ENCODE measurements at regions not wholly inside any gene's neighbourhood (a gene's known extent, or its start where the extent isn't known, plus 50 kb on each side); places are given as distances from the start of the nearest gene placed in this dataset.

- H3K4me1 Mint-ChIP-seq (ENCODE audit: low read depth), result no peaks in the 10 kb centered on the region
- H3K36me3 Mint-ChIP-seq (ENCODE audit: low read depth), result no peaks in the 10 kb centered on the region
- peaks cover 15% of the 10 kb centered on the region for H3K27me3 Mint-ChIP-seq (ENCODE audit: low read depth)
- H3K27ac Mint-ChIP-seq (ENCODE audit: unreplicated experiment), result no peak overlapping the region
- H3K4me3 Mint-ChIP-seq (ENCODE audit: unreplicated experiment), result no peak overlapping the region
- DNase-seq (ENCODE audit: low spot score), result no peak
- no peak for TF ChIP-seq CTCF (IDR thresholded peaks at IDR 0.05)
- H3K9me3 Mint-ChIP-seq (ENCODE audit: low read depth), result no peaks in the 10 kb centered on the region
Measured at GRCh38 chr3:76685858-76686257, 354.0 kb upstream of the ROBO2 start.

- no peak overlapping the region for H3K4me3 Mint-ChIP-seq (ENCODE audit: unreplicated experiment)
- H3K27me3 Mint-ChIP-seq (ENCODE audit: low read depth), result peaks cover 9% of the 10 kb centered on the region
- peaks cover 2% of the 10 kb centered on the region for H3K9me3 Mint-ChIP-seq (ENCODE audit: low read depth)
- no peak for DNase-seq (ENCODE audit: low spot score)
- no peaks in the 10 kb centered on the region for H3K36me3 Mint-ChIP-seq (ENCODE audit: low read depth)
- no peak overlapping the region for H3K27ac Mint-ChIP-seq (ENCODE audit: unreplicated experiment)
- H3K4me1 Mint-ChIP-seq (ENCODE audit: low read depth), result no peaks in the 10 kb centered on the region
- no peak for TF ChIP-seq CTCF (IDR thresholded peaks at IDR 0.05)
Measured at GRCh38 chr3:76687019-76687418, 352.9 kb upstream of the ROBO2 start.

- no peak for DNase-seq (ENCODE audit: low spot score)
- Mint-ChIP-seq H3K4me1 (ENCODE audit: low read depth) (peaks cover 5% of the 10 kb centered on the region), H3K4me3 (ENCODE audit: unreplicated experiment) (no peak overlapping the region), H3K27ac (ENCODE audit: unreplicated experiment) (no peak overlapping the region), H3K9me3 (ENCODE audit: low read depth) (peaks cover 2% of the 10 kb centered on the region), H3K36me3 (ENCODE audit: low read depth) (no peaks in the 10 kb centered on the region), H3K27me3 (ENCODE audit: low read depth) (peaks cover 4% of the 10 kb centered on the region)
- no peak for TF ChIP-seq CTCF (IDR thresholded peaks at IDR 0.05)
Measured at GRCh38 chr3:76694063-76694462, 345.8 kb upstream of the ROBO2 start.

GRCh38 chr3:76698136-76698706, 341.7 kb upstream of the ROBO2 start:
- H3K4me1 Mint-ChIP-seq (ENCODE audit: low read depth), result peaks cover 12% of the 10 kb centered on the region
- H3K4me3 Mint-ChIP-seq (ENCODE audit: unreplicated experiment), result no peak overlapping the region
- H3K36me3 Mint-ChIP-seq (ENCODE audit: low read depth), result no peaks in the 10 kb centered on the region
- peaks cover 6% of the 10 kb centered on the region for H3K27me3 Mint-ChIP-seq (ENCODE audit: low read depth)
- no peak for TF ChIP-seq CTCF (IDR thresholded peaks at IDR 0.05)
- no peak for DNase-seq (ENCODE audit: low spot score)
- H3K27ac Mint-ChIP-seq (ENCODE audit: unreplicated experiment), result no peak overlapping the region
- no peaks in the 10 kb centered on the region for H3K9me3 Mint-ChIP-seq (ENCODE audit: low read depth)

GRCh38 chr3:76699846-76700245, 340.1 kb upstream of the ROBO2 start:
- peaks cover 6% of the 10 kb centered on the region for H3K27me3 Mint-ChIP-seq (ENCODE audit: low read depth)

More at GRCh38 chr3:76699846-76700245, 340.1 kb upstream of the ROBO2 start:
- H3K4me3 Mint-ChIP-seq (ENCODE audit: unreplicated experiment), result no peak overlapping the region
- DNase-seq (ENCODE audit: low spot score), result no peak
- TF ChIP-seq CTCF (IDR thresholded peaks at IDR 0.05), result peak; percentile 11
- peaks cover 12% of the 10 kb centered on the region for H3K4me1 Mint-ChIP-seq (ENCODE audit: low read depth)
- no peaks in the 10 kb centered on the region for H3K9me3 Mint-ChIP-seq (ENCODE audit: low read depth)
- no peaks in the 10 kb centered on the region for H3K36me3 Mint-ChIP-seq (ENCODE audit: low read depth)
- no peak overlapping the region for H3K27ac Mint-ChIP-seq (ENCODE audit: unreplicated experiment)

Measured in chondrocyte (in vitro differentiated cells).